GM12892 (cell line): ENCODE measurements at regions not wholly inside any gene's neighbourhood (a gene's known extent, or its start where the extent isn't known, plus 50 kb on each side); places are given as distances from the start of the nearest gene placed in this dataset.

ENCODE experiments used
- POLR2A ChIP-seq: IDR thresholded peaks from 2 replicates; pipeline ENCODE4 v1.6.1; 2011; ENCODE audit warnings: low read depth, low read length, control low read depth
- TAF1 ChIP-seq: IDR thresholded peaks from 2 replicates; pipeline ENCODE4 v1.6.1; 2011; ENCODE audit warnings: low read depth, mild to moderate bottlenecking, control low read depth, low read length, borderline replicate concordance

DNA sequence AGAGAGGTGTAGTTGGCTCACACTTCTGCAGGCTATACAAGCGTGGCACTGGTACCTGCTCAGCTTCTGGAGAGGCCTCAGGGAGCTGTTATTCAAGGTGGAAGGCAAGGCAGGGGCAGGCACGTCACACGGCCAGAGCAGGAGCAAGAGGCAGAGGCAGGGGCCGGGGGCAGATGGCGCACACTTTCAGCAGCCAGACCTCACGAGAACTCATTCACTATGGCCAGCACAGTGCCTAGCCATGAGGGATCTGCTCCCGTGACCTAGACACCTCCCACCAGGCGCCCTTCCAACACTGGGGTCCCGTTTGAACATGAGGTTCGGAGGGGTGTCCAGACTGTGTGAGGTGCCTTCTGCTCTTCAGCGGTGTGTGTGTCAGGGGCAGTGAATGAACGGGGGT, 71.0 kb upstream of the FCN1 start:
- TF ChIP-seq POLR2A: no peak
- TF ChIP-seq TAF1: no peak
